CD14-positive monocyte (primary cell): ENCODE measurements at regions not wholly inside any gene's neighbourhood (a gene's known extent, or its start where the extent isn't known, plus 50 kb on each side); places are given as distances from the start of the nearest gene placed in this dataset.

ENCODE experiments used
- DNase-seq, 3 donors: peaks; one replicate each; pipeline ENCODE4 v3.0.0-alpha.2; 2011 to 2022
- H2AFZ ChIP-seq: 2 replicates; pipeline ENCODE4 v1.6.0; 2012; ENCODE audit warnings: mild to moderate bottlenecking, low read depth, low read length, inconsistent platforms; ENCODE audit not compliant: insufficient read depth, poor library complexity, severe bottlenecking
- H3K27ac ChIP-seq, 2 donors: 1 replicate in 1 of 2; 2 replicates in 1 of 2; pipeline ENCODE4 v1.5.1; 2012 to 2013; ENCODE audit warnings: low read length in 2 of 2, control low read depth in 1 of 2, inconsistent platforms in 1 of 2, low read depth in 1 of 2, mild to moderate bottlenecking in 1 of 2
- H3K27me3 ChIP-seq, 2 donors: one replicate each; pipeline versions ENCODE4 v1.6.0 to v1.6.1; 2011 to 2013; ENCODE audit warnings: low read length in 2 of 2; ENCODE audit not compliant: control insufficient read depth in 2 of 2, insufficient read depth in 2 of 2
- H3K36me3 ChIP-seq, 2 donors: replicated peaks in 1 of 2; 1 replicate in 1 of 2; 2 replicates in 1 of 2; pipeline versions ENCODE4 v1.5.1 to v1.6.1; 2012 to 2013; ENCODE audit warnings: low read length in 2 of 2, control low read depth in 1 of 2, inconsistent platforms in 1 of 2, mild to moderate bottlenecking in 1 of 2; ENCODE audit not compliant: insufficient read depth in 2 of 2, control insufficient read depth in 1 of 2
- H3K4me1 ChIP-seq, 2 donors: 1 replicate in 1 of 2; 2 replicates in 1 of 2; pipeline versions ENCODE4 v1.5.1 to v1.6.1; 2012 to 2013; ENCODE audit warnings: low read length in 2 of 2, control low read depth in 1 of 2, inconsistent platforms in 1 of 2, mild to moderate bottlenecking in 1 of 2, moderate library complexity in 1 of 2; ENCODE audit not compliant: insufficient read depth in 2 of 2, control insufficient read depth in 1 of 2
- H3K4me2 ChIP-seq: replicated peaks from 2 replicates; pipeline ENCODE3; 2012; ENCODE audit warnings: low read length, moderate library complexity, mild to moderate bottlenecking; ENCODE audit not compliant: poor library complexity, severe bottlenecking; ENCODE audit errors: extremely low read depth
- H3K4me3 ChIP-seq, 3 experiments: fragments of 200-600 bp in 1 of 3; sonication (generic) in 1 of 3; replicated peaks in 1 of 3; 1 replicate in 2 of 3; 2 replicates in 1 of 3; pipeline ENCODE4 v1.5.1; 2011 to 2013; ENCODE audit warnings: low read length in 3 of 3, mild to moderate bottlenecking in 3 of 3, control low read depth in 2 of 3, low read depth in 2 of 3, inconsistent platforms in 1 of 3, moderate library complexity in 1 of 3
- H3K79me2 ChIP-seq: 2 replicates; pipeline ENCODE4 v1.6.0; 2012; ENCODE audit warnings: mild to moderate bottlenecking, control low read depth, inconsistent platforms, low read length, moderate library complexity; ENCODE audit not compliant: insufficient read depth
- H3K9ac ChIP-seq: 2 replicates; pipeline ENCODE4 v1.6.0; 2017; ENCODE audit warnings: low read length, mild to moderate bottlenecking; ENCODE audit not compliant: insufficient read depth, poor library complexity, severe bottlenecking
- H3K9me3 ChIP-seq, 2 donors: replicated peaks in 1 of 2; 1 replicate in 1 of 2; 2 replicates in 1 of 2; pipeline versions ENCODE4 v1.5.1 to v1.6.1; 2012 to 2013; ENCODE audit warnings: low read length in 2 of 2, control low read depth in 1 of 2; ENCODE audit not compliant: control insufficient read depth in 1 of 2, insufficient read depth in 1 of 2
- H4K20me1 ChIP-seq: 2 replicates; pipeline ENCODE4 v1.6.0; 2012; ENCODE audit warnings: mild to moderate bottlenecking, low read length, control low read depth, moderate library complexity; ENCODE audit not compliant: insufficient read depth
- H3K27ac Mint-ChIP-seq, 7 donors: one replicate each; pipeline ENCODE4 v1.8.0; 2020; ENCODE audit warnings: mild to moderate bottlenecking in 7 of 7, mixed read lengths in 7 of 7, moderate library complexity in 6 of 7, inconsistent platforms in 2 of 7
- H3K27me3 Mint-ChIP-seq, 3 donors: one replicate each; pipeline ENCODE4 v1.8.0; 2021 to 2022; ENCODE audit warnings: low read depth in 3 of 3, mild to moderate bottlenecking in 3 of 3, mixed read lengths in 3 of 3, moderate library complexity in 3 of 3, inconsistent platforms in 1 of 3
- H3K36me3 Mint-ChIP-seq, 2 donors: one replicate each; pipeline ENCODE4 v1.8.0; 2020; ENCODE audit warnings: mixed read lengths in 2 of 2, inconsistent platforms in 1 of 2, mild to moderate bottlenecking in 1 of 2
- H3K4me1 Mint-ChIP-seq: one replicate; pipeline ENCODE4 v1.8.0; 2020; ENCODE audit warnings: mild to moderate bottlenecking, mixed read lengths
- H3K4me3 Mint-ChIP-seq, 2 donors: one replicate each; pipeline ENCODE4 v1.8.0; 2020; ENCODE audit warnings: mild to moderate bottlenecking in 2 of 2, mixed read lengths in 2 of 2, moderate library complexity in 1 of 2
- H3K9me3 Mint-ChIP-seq, 7 donors: one replicate each; pipeline ENCODE4 v1.8.0; 2020 to 2022; ENCODE audit warnings: mixed read lengths in 7 of 7, mild to moderate bottlenecking in 6 of 7, moderate library complexity in 6 of 7, inconsistent platforms in 2 of 7
- CTCF ChIP-seq: fragments of 200-600 bp; IDR thresholded peaks from one replicate; pipeline ENCODE4 v1.8.0; 2022; ENCODE audit warnings: antibody characterized with exemption, mild to moderate bottlenecking
- WGBS: methylation state at CpG from one replicate; pipeline ENCODE4 v1.1.5; 2013; ENCODE audit warnings: missing lambda C conversion rate; ENCODE audit not compliant: insufficient coverage; 5-methylcytosine and 5-hydroxymethylcytosine counted together
- intact Hi-C, 2 donors: fragments of 100-400 bp; cut with micrococcal nuclease; formaldehyde crosslinking; loops; one replicate each; pipeline versions ENCODE4 v1.15.0 to v1.15.1; 2023

DNA sequence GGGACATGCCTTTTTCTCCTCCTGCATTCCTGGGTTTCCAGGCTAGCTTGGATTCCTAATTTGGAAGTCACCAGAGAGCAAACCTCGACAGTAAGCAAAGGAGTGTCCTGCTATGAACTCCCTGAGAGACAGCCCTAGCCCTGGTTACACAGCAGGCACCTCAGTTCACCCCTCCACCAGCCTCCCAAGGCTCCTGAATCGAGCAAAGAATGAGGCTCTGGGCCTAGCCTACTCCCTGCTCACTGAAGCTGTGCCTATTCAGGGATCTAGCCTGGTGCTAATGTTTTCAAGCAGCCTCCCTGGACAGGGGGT is 66.7 kb upstream of the RMDN2 start:
- intact Hi-C loops: no loop called here
- peaks cover 7 to 10% of the 10 kb centered on the region in 2 donors for H3K9me3 ChIP-seq
- H3K79me2 ChIP-seq: no peaks in the 10 kb centered on the region
- no peak for DNase-seq
- Mint-ChIP-seq H3K36me3 (peaks cover 0 to 1% of the 10 kb centered on the region in 2 donors), H3K4me3 (no peak overlapping the region), H3K27me3 (peaks cover 9 to 11% (median 10%) of the 10 kb centered on the region in 3 donors), H3K9me3 (peaks cover 0 to 11% (median 7%) of the 10 kb centered on the region in 7 donors), H3K27ac (no peak overlapping the region), H3K4me1 (peaks cover 30% of the 10 kb centered on the region)
- H3K4me1 ChIP-seq: peaks cover 22 to 23% of the 10 kb centered on the region in 2 donors
- no peak overlapping the region for H2AFZ ChIP-seq
- no peaks in the 10 kb centered on the region for H3K36me3 ChIP-seq
- H3K27ac ChIP-seq: no peak overlapping the region
- H3K27me3 ChIP-seq: no peaks in the 10 kb centered on the region
- no peaks in the 10 kb centered on the region for H4K20me1 ChIP-seq
- no peak for TF ChIP-seq CTCF
- H3K9ac ChIP-seq: no peak overlapping the region
- no peak overlapping the region for H3K4me3 ChIP-seq
- H3K4me2 ChIP-seq: no peak overlapping the region
- 100% methylated on average over 2 of the region's 2 CpGs for WGBS

DNA sequence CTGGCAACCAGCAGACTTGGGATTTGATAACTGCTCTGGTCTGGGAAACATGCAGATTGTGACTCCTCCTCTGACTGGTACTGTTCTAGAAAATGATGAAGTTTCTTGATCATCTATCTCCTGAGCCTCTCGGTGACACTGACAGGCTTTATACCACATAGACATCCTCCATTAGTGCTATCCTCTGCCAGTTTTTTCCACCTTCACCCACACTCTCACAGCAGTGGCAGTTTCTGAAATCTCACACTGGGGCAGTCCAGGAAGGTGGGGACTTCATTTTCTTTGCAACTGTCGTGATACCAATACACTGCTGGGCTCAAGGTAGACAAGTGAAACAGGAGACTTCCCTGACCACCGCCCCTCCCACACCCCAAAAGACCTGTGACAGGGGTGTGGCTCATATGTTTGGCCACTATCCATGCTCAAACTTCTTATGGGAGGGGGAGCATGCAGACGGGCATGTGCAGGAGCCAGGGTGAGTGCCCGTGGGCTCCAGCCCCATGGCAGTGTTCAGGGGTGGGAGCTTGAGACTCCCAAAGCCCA is 66.3 kb upstream of the RMDN2 start:
- Mint-ChIP-seq H3K4me1 (peaks cover 26% of the 10 kb centered on the region), H3K27ac (no peak overlapping the region), H3K27me3 (peaks cover 9 to 11% (median 11%) of the 10 kb centered on the region in 3 donors), H3K4me3 (no peak overlapping the region), H3K9me3 (peaks cover 0 to 10% (median 7%) of the 10 kb centered on the region in 7 donors), H3K36me3 (peaks cover 0 to 1% of the 10 kb centered on the region in 2 donors)
- H3K9ac ChIP-seq: no peak overlapping the region
- intact Hi-C loops: no loop called here
- H3K36me3 ChIP-seq: no peaks in the 10 kb centered on the region
- no peak overlapping the region for H2AFZ ChIP-seq
- no peaks in the 10 kb centered on the region for H3K27me3 ChIP-seq
- H3K9me3 ChIP-seq: peaks cover 7 to 10% of the 10 kb centered on the region in 2 donors
- H3K4me1 ChIP-seq: peaks cover 22 to 23% of the 10 kb centered on the region in 2 donors
- H3K27ac ChIP-seq: no peak overlapping the region
- DNase-seq: no peak
- no peak for TF ChIP-seq CTCF
- H4K20me1 ChIP-seq: no peaks in the 10 kb centered on the region
- 50% methylated on average over 2 of the region's 5 CpGs for WGBS
- H3K79me2 ChIP-seq: no peaks in the 10 kb centered on the region
- no peak overlapping the region for H3K4me3 ChIP-seq
- no peak overlapping the region for H3K4me2 ChIP-seq
